Neural cell (in vitro differentiated cells): ENCODE measurements at regions not wholly inside any gene's neighbourhood (a gene's known extent, or its start where the extent isn't known, plus 50 kb on each side); places are given as distances from the start of the nearest gene placed in this dataset.

ENCODE experiments used
- CTCF ChIP-seq: fragments of 450-650 bp; IDR thresholded peaks from 2 replicates; pipeline ENCODE4 v1.5.1; 2014; ENCODE audit warnings: antibody characterized with exemption, mild to moderate bottlenecking, moderate library complexity; ENCODE audit not compliant: poor library complexity, severe bottlenecking
- POLR2AphosphoS5 ChIP-seq: IDR thresholded peaks from 2 replicates; pipeline ENCODE4 v1.6.1; 2012
- TF ChIP-seq, protein P1 (sequence below): IDR thresholded peaks from 2 replicates; pipeline ENCODE4 v1.6.1; 2012; ENCODE audit warnings: borderline replicate concordance

DNA sequence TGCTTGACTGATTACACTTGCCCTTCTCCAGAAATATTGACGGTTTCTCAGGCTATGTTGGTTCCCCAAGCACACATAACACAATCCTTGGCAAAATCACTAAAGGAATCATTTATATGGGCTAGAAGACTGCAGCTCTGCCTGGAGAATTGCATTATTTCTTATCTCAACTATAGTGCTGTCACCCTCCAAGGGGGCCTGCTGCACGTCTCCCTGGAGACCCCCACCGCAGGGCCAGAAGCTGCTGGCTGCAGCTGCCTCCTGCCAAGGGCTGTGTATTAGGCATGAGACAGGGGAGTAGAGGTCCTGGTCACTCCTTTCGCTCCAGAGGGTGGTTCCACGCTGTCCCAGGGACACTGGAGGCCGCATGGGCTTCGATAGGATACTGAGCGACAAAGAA lies 76.6 kb downstream of the LRRC30 start:
- TF ChIP-seq CTCF = no peak
- TF ChIP-seq, protein P1, sequence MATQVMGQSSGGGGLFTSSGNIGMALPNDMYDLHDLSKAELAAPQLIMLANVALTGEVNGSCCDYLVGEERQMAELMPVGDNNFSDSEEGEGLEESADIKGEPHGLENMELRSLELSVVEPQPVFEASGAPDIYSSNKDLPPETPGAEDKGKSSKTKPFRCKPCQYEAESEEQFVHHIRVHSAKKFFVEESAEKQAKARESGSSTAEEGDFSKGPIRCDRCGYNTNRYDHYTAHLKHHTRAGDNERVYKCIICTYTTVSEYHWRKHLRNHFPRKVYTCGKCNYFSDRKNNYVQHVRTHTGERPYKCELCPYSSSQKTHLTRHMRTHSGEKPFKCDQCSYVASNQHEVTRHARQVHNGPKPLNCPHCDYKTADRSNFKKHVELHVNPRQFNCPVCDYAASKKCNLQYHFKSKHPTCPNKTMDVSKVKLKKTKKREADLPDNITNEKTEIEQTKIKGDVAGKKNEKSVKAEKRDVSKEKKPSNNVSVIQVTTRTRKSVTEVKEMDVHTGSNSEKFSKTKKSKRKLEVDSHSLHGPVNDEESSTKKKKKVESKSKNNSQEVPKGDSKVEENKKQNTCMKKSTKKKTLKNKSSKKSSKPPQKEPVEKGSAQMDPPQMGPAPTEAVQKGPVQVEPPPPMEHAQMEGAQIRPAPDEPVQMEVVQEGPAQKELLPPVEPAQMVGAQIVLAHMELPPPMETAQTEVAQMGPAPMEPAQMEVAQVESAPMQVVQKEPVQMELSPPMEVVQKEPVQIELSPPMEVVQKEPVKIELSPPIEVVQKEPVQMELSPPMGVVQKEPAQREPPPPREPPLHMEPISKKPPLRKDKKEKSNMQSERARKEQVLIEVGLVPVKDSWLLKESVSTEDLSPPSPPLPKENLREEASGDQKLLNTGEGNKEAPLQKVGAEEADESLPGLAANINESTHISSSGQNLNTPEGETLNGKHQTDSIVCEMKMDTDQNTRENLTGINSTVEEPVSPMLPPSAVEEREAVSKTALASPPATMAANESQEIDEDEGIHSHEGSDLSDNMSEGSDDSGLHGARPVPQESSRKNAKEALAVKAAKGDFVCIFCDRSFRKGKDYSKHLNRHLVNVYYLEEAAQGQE = no peak
- TF ChIP-seq POLR2AphosphoS5 = no peak
